GM12878 (cell line): ENCODE measurements at regions not wholly inside any gene's neighbourhood (a gene's known extent, or its start where the extent isn't known, plus 50 kb on each side); places are given as distances from the start of the nearest gene placed in this dataset.

Experiments used
- ATAC-seq: fragments of 200-7000 bp; cut with Tn5 transposase; 3 replicates; pipeline ENCODE4 v1.9.1; 2020; ENCODE audit warnings: mild to moderate bottlenecking, moderate library complexity
- BruUV-seq: library from RNA; stranded (reverse); fragments of 400-500 nt; replicated peaks from 2 replicates; lab custom pipeline; 2021; lab: Mats Ljungman, UMichigan
- CTCF ChIA-PET: fragments of 300-600 bp; sonication (Branson Sonifier 250); formaldehyde crosslinking; extraction: SDS; loops from one replicate; lab custom pipeline; 2021; ENCODE audit warnings: inconsistent platforms; lab: Yijun Ruan, JAX
- POLR2A ChIA-PET: fragments of 350-600 bp; formaldehyde crosslinking; extraction: SDS; loops from one replicate; lab custom pipeline; 2021; ENCODE audit warnings: inconsistent platforms; lab: Charles Lee
- RAD21 ChIA-PET: fragments of 300-600 bp; sonication (Branson Sonifier 250); formaldehyde crosslinking; loops from one replicate; lab custom pipeline; 2023; ENCODE audit warnings: antibody characterized with exemption; ENCODE audit not compliant: unreplicated experiment; lab: Charles Lee
- SMC1A ChIA-PET: fragments of 300-600 bp; sonication (Branson Sonifier 250); formaldehyde crosslinking; loops from one replicate; lab custom pipeline; 2023; ENCODE audit not compliant: unreplicated experiment, uncharacterized antibody; lab: Charles Lee
- DNase-seq: peaks from one replicate; pipeline ENCODE4 v3.0.0-alpha.2; 2011; ENCODE audit warnings: low read depth, low spot score
- FAIRE-seq: peaks from 3 replicates; lab custom pipeline; 2011; peaks lifted over from hg19 to GRCh38; lab: Jason Lieb, UNC
- H2AFZ ChIP-seq: 2 replicates; pipeline ENCODE4 v1.6.0; 2011; ENCODE audit warnings: low read depth, low read length, control low read depth; ENCODE audit not compliant: control insufficient read depth
- H3K27ac ChIP-seq: 2 replicates; pipeline ENCODE4 v1.5.1; 2011; ENCODE audit warnings: control low read depth; ENCODE audit not compliant: control insufficient read depth, insufficient read depth
- H3K27me3 ChIP-seq, 2 experiments: replicated peaks in 1 of 2; 2 replicates each; pipeline versions ENCODE4 v1.6.0 to v1.6.1; 2011; ENCODE audit warnings: low read length in 1 of 2; ENCODE audit not compliant: control insufficient read depth in 2 of 2, insufficient read depth in 2 of 2
- H3K36me3 ChIP-seq, 2 experiments: 2 replicates each; pipeline ENCODE4 v1.5.1; 2011; ENCODE audit warnings: low read length in 1 of 2; ENCODE audit not compliant: control insufficient read depth in 2 of 2, insufficient read depth in 2 of 2
- H3K4me1 ChIP-seq: 2 replicates; pipeline ENCODE4 v1.6.1; 2011; ENCODE audit warnings: mild to moderate bottlenecking, low read length, moderate library complexity, mixed read lengths; ENCODE audit not compliant: control insufficient read depth, insufficient read depth
- H3K4me2 ChIP-seq: 2 replicates; pipeline ENCODE4 v1.6.0; 2011; ENCODE audit warnings: control low read depth; ENCODE audit not compliant: control insufficient read depth, insufficient read depth
- H3K4me3 ChIP-seq: fragments of 200-600 bp; sonication (generic); 2 replicates; pipeline ENCODE4 v1.5.1; 2016
- H3K79me2 ChIP-seq: 2 replicates; pipeline ENCODE4 v1.6.0; 2011; ENCODE audit warnings: low read length; ENCODE audit not compliant: control insufficient read depth, insufficient read depth
- H3K9ac ChIP-seq: 2 replicates; pipeline ENCODE4 v1.8.0; 2011; ENCODE audit warnings: low read length, control low read depth, mixed read lengths; ENCODE audit not compliant: control insufficient read depth, insufficient read depth
- H3K9me3 ChIP-seq: replicated peaks from 3 replicates; pipeline ENCODE4 v1.5.1; 2011; ENCODE audit warnings: mild to moderate bottlenecking, low read length; ENCODE audit not compliant: control insufficient read depth, insufficient read depth
- H4K20me1 ChIP-seq: 2 replicates; pipeline ENCODE4 v1.6.0; 2011; ENCODE audit not compliant: control insufficient read depth, insufficient read depth
- ATF7 ChIP-seq: fragments of 450-650 bp; IDR thresholded peaks from 2 replicates; pipeline ENCODE4 v1.6.1; 2016; ENCODE audit warnings: low read depth, mild to moderate bottlenecking
- CBX3 ChIP-seq: fragments of 200-600 bp; sonication (generic); IDR thresholded peaks from 2 replicates; pipeline ENCODE4 v1.6.1; 2016; ENCODE audit warnings: low read depth, borderline replicate concordance
- HDGF ChIP-seq: fragments of 450-650 bp; IDR thresholded peaks from 2 replicates; pipeline ENCODE4 v1.6.1; 2016; ENCODE audit warnings: antibody characterized with exemption
- JUND ChIP-seq: IDR thresholded peaks from 2 replicates; pipeline ENCODE4 v1.6.1; 2012; ENCODE audit warnings: low read depth, mild to moderate bottlenecking, low read length, improper control_type of control experiment, moderate library complexity
- MAX ChIP-seq: IDR thresholded peaks from 2 replicates; pipeline ENCODE4 v1.6.1; 2012; ENCODE audit warnings: low read depth, low read length, improper control_type of control experiment
- NFXL1 ChIP-seq: fragments of 450-650 bp; IDR thresholded peaks from 2 replicates; pipeline ENCODE4 v1.6.1; 2017; ENCODE audit warnings: antibody characterized with exemption, mild to moderate bottlenecking, borderline replicate concordance
- RAD51 ChIP-seq: fragments of 450-650 bp; IDR thresholded peaks from 2 replicates; pipeline ENCODE4 v1.6.1; 2016; ENCODE audit warnings: moderate library complexity, mild to moderate bottlenecking, inconsistent platforms
- SIN3A ChIP-seq: IDR thresholded peaks from 2 replicates; pipeline ENCODE4 v1.6.1; 2012; ENCODE audit warnings: low read depth, low read length, improper control_type of control experiment
- SIX5 ChIP-seq: IDR thresholded peaks from 2 replicates; pipeline ENCODE4 v1.6.1; 2011; ENCODE audit warnings: mild to moderate bottlenecking, low read depth, low read length, moderate library complexity; ENCODE audit not compliant: severe bottlenecking
- SRF ChIP-seq, 2 experiments: IDR thresholded peaks; 2 replicates each; pipeline ENCODE4 v1.6.1; 2011; ENCODE audit warnings: low read depth in 2 of 2, low read length in 2 of 2, mild to moderate bottlenecking in 1 of 2, moderate library complexity in 1 of 2
- USF2 ChIP-seq: IDR thresholded peaks from 2 replicates; pipeline ENCODE4 v1.6.1; 2011; ENCODE audit warnings: low read depth, low read length, improper control_type of control experiment, borderline replicate concordance
- ZNF217 ChIP-seq: fragments of 450-650 bp; IDR thresholded peaks from 2 replicates; pipeline ENCODE4 v1.6.1; 2017; ENCODE audit warnings: antibody characterized with exemption, mild to moderate bottlenecking
- ZNF384 ChIP-seq: IDR thresholded peaks from 2 replicates; pipeline ENCODE4 v1.6.1; 2012; ENCODE audit warnings: low read depth, mild to moderate bottlenecking, low read length, improper control_type of control experiment, borderline replicate concordance
- WGBS: methylation state at CpG from one replicate; pipeline ENCODE4 v1.1.6; 2016; ENCODE audit warnings: low lambda C conversion rate; ENCODE audit not compliant: insufficient replicate concordance, insufficient coverage; ENCODE audit errors: missing lambda C conversion rate; 5-methylcytosine and 5-hydroxymethylcytosine counted together
- in situ Hi-C: fragments of 300-500 bp; cut with MboI; formaldehyde crosslinking; loops from 9 replicates; pipeline ENCODE4 v1.14.3; 2018; ENCODE audit warnings: mixed read lengths
- intact Hi-C: fragments of 100-400 bp; cut with micrococcal nuclease; formaldehyde crosslinking; loops from one replicate; pipeline ENCODE4 v1.14.2; 2022; ENCODE audit not compliant: unreplicated experiment

GRCh38 chr11:119488256-119488995 lies 65.5 kb upstream of the THY1 start:
- no peak overlapping the region for H3K4me2 ChIP-seq
- in situ Hi-C loops: no loop called here
- ATAC-seq: no peak

GRCh38 chr11:119486691-119487259 lies 63.8 kb upstream of the THY1 start:
- in situ Hi-C loops: no loop called here
- no TSS peak for BruUV-seq
- no peak for TF ChIP-seq RAD51
- TF ChIP-seq CBX3: no peak
- TF ChIP-seq ATF7: no peak
- TF ChIP-seq SIN3A: no peak
- TF ChIP-seq JUND: no peak
- no peak for TF ChIP-seq SRF (IDR thresholded peaks at IDR 0.05; ENCODE audit: low read depth in 2 of 2, low read length in 2 of 2)
- no peak for TF ChIP-seq NFXL1
- TF ChIP-seq SIX5: no peak
- TF ChIP-seq MAX: no peak
- no peak for TF ChIP-seq USF2
- TF ChIP-seq HDGF: no peak

More at GRCh38 chr11:119488256-119488995, 65.5 kb upstream of the THY1 start:
- Histone ChIP-seq H4K20me1 (peaks cover 3% of the 10 kb centered on the region; the same call in 1 of the 2 replicates), H3K36me3 (no peaks in the 10 kb centered on the region)
- RAD21 ChIA-PET: no interaction called here
- no peak for TF ChIP-seq ZNF384
- no peak for TF ChIP-seq ZNF217
- no peak for TF ChIP-seq CBX3
- TF ChIP-seq, all 136 proteins: peak for 0
- H3K4me1 ChIP-seq: no peaks in the 10 kb centered on the region
- no peak overlapping the region for H3K4me3 ChIP-seq
- DNase-seq (no peak), FAIRE-seq (no peak)
- no TSS peak for BruUV-seq
- WGBS: 30% methylated on average over 9 of the region's 9 CpGs
- H3K9ac ChIP-seq: no peak overlapping the region
- no peak overlapping the region for H2AFZ ChIP-seq
- CTCF ChIA-PET: no interaction called here
- H3K27me3 ChIP-seq: no peaks in the 10 kb centered on the region; a peak in 2 of 4 replicates
- intact Hi-C loops: loop anchor here (10.0 kb wide), 2 partner anchors 126 to 736 kb away; no protein-coding TSS in a partner anchor
- H3K27ac ChIP-seq: no peak overlapping the region
- SMC1A ChIA-PET: no interaction called here
- no peaks in the 10 kb centered on the region; the same call in 2 of the 3 replicates for H3K9me3 ChIP-seq
- no peaks in the 10 kb centered on the region for H3K79me2 ChIP-seq
- POLR2A ChIA-PET: no interaction called here

More at GRCh38 chr11:119486691-119487259, 63.8 kb upstream of the THY1 start:
- H3K27me3 ChIP-seq: no peaks in the 10 kb centered on the region; a peak in 2 of 4 replicates
- POLR2A ChIA-PET: no interaction called here
- CTCF ChIA-PET: interaction anchor here (1.2 to 1.8 kb wide), 3 partner anchors 26 to 621 kb away, joined by 3 to 6 read pairs (median 5); no protein-coding TSS in a partner anchor
- intact Hi-C loops: loop anchor here (10.0 kb wide), 2 partner anchors 128 to 738 kb away; no protein-coding TSS in a partner anchor
- FAIRE-seq: no peak
- RAD21 ChIA-PET: interaction anchor here (1.4 kb wide), 1 partner anchor 47 kb away, joined by 5 read pairs; no protein-coding TSS in a partner anchor
- H3K4me2 ChIP-seq: no peak overlapping the region
- no peak overlapping the region for H3K9ac ChIP-seq
- DNase-seq: no peak
- ATAC-seq: no peak
- WGBS: 0% methylated on average over 2 of the region's 3 CpGs
- H4K20me1 ChIP-seq: peaks cover 3% of the 10 kb centered on the region; the same call in 1 of the 2 replicates
- H3K27ac ChIP-seq: no peak overlapping the region
- no peaks in the 10 kb centered on the region for H3K4me1 ChIP-seq
- H2AFZ ChIP-seq: no peak overlapping the region
- H3K4me3 ChIP-seq: no peak overlapping the region
- H3K79me2 ChIP-seq: no peaks in the 10 kb centered on the region
- no peaks in the 10 kb centered on the region; the same call in 2 of the 3 replicates for H3K9me3 ChIP-seq
- SMC1A ChIA-PET: no interaction called here
- H3K36me3 ChIP-seq: no peaks in the 10 kb centered on the region
